HG03520 (cell line): ENCODE measurements at regions not wholly inside any gene's neighbourhood (a gene's known extent, or its start where the extent isn't known, plus 50 kb on each side); places are given as distances from the start of the nearest gene placed in this dataset.
"Not testable (repeated sequence)": the region's sequence is repeated elsewhere in the genome, so short reads cannot be mapped to it uniquely, and the experiment has no call there.

Experiments used
- ATAC-seq: cut with Tn5 transposase; IDR thresholded peaks from one replicate; pipeline ENCODE4 v1.9.1; 2021; ENCODE audit warnings: mild to moderate bottlenecking, moderate library complexity; ENCODE audit not compliant: unreplicated experiment

- ATAC-seq: no peak
Observed at GRCh38 chr10:44118500-44118899, 266.4 kb downstream of the CXCL12 start.

- ATAC-seq: no peak
Observed at GRCh38 chr10:44116474-44116873, 268.4 kb downstream of the CXCL12 start.

- no peak for ATAC-seq
Observed at GRCh38 chr10:44115516-44115915, 269.4 kb downstream of the CXCL12 start.

GRCh38 chr10:44114441-44114840 is 270.5 kb downstream of the CXCL12 start:
- no peak for ATAC-seq

DNA sequence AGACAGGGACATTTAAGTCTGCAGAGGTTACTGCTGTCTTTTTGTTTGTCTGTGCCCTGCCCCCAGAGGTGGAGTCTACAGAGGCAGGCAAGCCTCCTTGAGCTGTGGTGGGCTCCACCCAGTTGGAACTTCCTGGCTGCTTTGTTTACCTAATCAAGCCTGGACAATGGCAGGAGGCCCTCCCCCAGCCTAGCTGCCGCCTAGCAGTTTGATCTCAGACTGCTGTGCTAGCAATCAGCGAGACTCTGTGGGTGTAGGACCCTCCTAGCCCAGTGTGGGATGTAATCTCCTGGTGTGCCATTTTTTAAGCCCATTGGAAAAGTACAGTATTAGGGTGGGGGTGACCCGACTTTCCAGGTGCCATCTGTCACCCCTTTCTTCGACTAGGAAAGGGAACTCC is 272.6 kb downstream of the CXCL12 start:
- not testable (repeated sequence) for ATAC-seq

- no peak for ATAC-seq
Observed at GRCh38 chr10:44105696-44106095, 279.2 kb downstream of the CXCL12 start.

- no peak for ATAC-seq
Observed at GRCh38 chr10:44102726-44103255, 282.1 kb downstream of the CXCL12 start.

DNA sequence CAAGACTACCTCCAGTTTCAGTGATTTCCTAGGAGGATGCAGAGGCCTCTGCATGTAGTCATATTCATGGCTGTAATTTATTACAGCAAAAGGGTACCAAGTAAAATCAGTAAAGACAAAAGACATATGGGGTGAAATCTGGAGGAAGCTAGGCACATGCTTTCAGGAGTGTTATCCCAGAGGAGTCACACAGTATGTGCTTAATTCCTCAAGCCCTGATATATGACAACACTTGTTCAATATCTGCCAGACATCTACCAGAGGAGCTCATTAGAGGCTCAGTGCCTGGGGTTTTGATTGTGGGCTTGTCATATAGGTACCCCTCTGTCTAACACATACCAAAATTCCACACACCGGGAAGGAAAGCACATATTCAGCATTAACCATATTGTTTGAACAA is 283.8 kb downstream of the CXCL12 start:
- ATAC-seq: no peak

DNA sequence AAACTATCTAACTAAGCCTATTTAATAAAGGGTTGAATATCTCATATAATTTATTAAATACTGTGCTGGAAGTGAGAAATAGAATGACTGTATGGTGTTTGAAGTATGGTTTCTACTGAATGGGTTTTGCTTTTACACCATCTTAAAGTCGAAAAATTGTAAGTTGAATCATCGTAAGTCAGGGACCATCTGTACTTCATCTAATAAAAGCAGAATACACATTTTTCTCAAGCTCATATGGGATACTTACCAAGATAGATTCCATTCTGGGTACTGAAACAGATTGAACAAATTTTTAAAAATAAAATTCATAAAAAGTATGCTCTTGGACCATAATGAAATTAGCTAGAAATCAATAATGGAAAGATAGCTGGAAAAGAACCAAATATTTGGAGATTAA is 285.4 kb downstream of the CXCL12 start:
- ATAC-seq: no peak

GRCh38 chr10:44096217-44096616 is 288.7 kb downstream of the CXCL12 start:
- ATAC-seq: not testable (repeated sequence)

DNA sequence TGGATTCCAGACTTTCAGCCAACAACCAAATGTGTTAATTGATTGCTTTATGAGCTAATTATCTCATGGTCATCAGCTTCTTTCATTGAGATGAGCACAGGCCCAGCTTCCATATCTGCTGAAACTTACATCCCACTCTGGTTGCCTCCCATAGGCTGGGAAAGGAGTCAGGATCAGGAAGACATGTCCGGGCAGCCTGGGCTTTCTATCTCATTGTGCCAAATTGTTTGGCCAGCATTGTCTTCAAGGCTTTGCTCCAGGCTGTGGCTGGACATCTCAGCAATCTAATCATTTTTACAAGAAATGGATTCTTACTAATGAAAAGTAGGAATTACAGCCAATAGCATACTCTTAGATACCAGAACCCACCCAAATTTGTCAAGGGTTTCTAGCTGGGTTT is 295.2 kb downstream of the CXCL12 start:
- no peak for ATAC-seq

DNA sequence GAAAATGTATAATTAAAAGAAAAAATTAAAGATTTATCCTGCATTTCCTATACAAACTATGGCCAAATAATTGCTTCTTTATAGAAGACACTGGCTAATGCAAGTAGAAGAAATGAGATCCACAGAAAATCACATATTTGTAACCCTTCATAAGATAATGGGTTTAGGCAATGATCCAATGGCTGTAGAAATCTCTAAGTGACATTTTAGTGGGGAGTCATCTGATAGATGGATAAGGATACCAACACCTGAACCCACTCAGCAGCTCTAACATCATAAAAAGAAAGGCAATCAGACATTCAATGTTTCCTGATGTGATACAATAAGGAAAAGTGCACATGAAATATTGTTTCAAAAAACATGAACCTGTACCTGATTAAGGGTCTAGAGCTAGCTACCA is 297.5 kb downstream of the CXCL12 start:
- ATAC-seq: no peak

GRCh38 chr10:44083719-44084400 is 301.0 kb downstream of the CXCL12 start:
- no peak for ATAC-seq

DNA sequence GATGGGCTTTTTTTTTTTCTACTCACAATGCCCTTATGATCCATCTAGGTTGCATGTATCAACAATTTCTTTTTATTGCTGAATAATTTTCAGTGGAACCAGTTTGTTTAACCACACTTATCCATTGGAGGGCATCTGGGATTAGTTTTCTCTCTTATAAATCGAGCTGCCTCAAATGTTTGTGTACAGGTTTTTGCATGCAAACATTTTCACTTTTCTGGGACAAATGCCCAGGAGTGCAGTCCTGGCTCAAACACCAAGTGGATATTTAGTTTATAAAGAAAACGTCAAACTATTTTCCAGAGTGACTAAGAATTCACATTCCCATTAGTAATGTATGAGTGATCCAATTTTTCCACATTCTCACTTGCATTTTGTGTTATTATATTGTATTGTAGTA is 313.4 kb downstream of the CXCL12 start:
- no peak for ATAC-seq

DNA sequence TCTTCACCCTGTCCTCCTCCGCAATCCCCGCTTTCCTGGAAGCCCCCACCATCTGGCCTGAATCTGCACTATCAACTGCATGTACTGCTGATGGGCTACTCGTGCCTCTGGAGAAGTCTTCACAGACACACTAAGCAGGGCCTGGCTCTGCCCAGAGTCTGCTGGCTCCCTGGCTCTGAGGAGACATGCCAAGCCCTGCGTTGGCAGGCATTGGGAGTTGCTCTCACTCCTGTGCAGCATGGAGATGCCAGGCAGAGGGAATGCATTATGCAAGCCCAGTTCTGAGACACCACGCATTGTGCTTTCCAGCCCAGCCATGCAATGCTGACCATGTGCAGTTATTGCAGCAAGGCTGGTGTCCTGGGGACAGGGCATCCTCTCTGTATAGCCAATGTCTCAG is 314.6 kb downstream of the CXCL12 start:
- no peak for ATAC-seq

DNA sequence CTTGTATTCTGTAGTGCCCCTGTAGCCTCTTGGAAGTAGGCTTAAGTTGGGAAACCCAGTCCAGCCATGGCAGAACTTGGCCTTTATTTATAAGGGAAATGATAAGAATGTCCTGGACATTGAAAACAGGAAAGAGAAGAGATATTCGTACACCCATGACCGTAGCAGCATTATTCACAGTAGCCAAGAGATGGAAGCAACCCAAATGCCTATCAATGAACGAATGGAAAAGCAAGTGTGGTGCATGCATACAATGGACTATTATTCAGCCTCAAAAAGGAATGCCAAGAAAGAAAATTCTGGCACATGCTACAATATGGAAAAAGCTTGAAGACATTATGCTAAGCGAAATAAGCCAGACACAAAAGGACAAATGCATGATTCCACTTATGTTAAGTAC is 315.3 kb downstream of the CXCL12 start:
- ATAC-seq: no peak

GRCh38 chr10:44068716-44069482 is 316.0 kb downstream of the CXCL12 start:
- ATAC-seq: no peak

DNA sequence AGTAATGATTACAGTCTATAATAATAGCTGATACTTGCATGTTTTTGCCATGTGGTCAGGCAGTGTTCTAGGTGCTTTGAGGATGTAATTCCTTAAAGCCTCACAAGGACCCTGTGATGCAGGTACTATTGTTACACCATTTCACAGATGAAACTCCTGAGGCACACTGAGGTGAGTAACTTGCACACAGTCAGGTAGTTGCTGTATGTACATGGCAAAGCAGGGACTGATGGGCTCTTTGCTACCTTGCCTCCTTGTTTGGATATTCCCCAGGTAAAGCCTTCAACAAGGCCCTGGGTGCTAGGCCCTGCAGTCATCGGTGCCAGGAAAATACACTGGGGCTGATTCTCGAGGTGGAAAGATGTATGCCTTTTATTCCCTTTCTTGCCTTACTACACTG is 317.5 kb downstream of the CXCL12 start:
- no peak for ATAC-seq

DNA sequence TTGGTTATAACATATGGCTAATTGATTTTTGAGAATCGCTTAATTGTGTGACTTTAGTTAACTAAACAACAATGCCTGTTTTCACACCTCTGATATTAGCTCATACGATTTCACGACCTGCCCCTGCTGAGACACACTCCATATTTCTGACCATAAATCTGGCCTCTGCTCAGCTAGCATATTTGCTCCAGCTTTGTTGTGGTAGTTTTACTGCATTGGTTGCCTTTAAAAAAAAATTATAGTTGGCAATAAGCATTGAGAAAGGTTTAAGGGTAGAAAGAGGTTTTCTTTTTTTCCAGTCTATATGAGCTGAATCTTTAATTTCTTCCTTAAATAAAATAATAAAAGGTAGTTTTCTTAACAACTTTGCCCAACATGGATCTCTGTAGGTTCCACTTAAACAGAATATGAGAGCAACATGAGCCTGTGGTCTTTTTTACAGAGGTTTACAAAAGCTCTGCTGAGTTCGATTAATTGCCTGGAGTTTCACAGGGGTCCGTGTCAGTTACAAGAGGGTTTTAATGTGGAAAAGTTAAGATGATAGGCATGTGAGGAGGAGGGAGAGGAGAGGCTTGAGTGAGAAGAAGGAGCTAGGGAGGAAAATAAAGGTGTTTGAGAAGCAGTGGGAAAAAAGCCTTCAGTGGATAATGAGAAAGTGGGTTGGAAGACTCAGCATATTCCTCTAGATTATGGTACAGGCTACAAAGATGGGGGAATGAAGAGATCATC is 318.2 kb downstream of the CXCL12 start:
- ATAC-seq: no peak

DNA sequence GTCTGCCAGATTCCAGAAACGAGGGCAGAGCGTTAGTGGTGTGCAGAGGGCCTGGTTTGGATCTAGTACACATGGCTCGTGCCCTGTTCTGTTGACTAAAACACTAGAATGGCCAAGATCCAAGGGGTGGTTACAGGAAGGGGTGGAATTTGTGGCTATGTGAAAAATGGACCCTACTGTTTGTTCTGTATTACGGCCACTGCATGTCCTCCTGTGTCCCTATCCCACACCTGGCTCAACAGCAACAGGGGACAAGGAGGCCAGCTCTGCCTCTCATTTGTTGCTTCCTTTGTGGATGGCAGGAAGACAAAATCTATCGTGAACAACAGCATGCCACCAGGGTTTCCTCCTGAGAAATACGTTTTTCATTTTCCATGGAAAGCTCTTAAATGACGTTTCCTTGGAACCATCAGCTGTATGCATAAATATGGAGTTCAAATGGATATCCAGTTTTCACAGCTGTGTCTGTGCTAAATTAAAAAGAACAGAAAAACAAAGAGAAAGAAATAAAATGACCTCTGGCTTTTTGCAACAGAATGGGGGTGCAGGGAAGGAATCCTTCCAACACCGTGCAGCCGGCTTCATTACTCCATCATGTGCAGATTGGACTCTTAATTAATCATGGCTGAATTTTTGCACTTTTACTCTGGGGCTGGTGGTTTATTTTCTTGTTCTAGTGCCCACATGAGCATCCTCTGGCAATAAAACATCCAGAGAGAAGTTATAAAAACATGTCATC is 318.9 kb downstream of the CXCL12 start:
- no peak for ATAC-seq
